IPS-NIHi7 (cell line): ENCODE measurements at regions not wholly inside any gene's neighbourhood (a gene's known extent, or its start where the extent isn't known, plus 50 kb on each side); places are given as distances from the start of the nearest gene placed in this dataset.
"Not testable (repeated sequence)": the region's sequence is repeated elsewhere in the genome, so short reads cannot be mapped to it uniquely, and the experiment has no call there.

ENCODE experiments used
- DNase-seq: peaks from one replicate; pipeline ENCODE4 v3.0.0; 2012; ENCODE audit warnings: mixed read lengths; ENCODE audit errors: extremely low spot score

DNA sequence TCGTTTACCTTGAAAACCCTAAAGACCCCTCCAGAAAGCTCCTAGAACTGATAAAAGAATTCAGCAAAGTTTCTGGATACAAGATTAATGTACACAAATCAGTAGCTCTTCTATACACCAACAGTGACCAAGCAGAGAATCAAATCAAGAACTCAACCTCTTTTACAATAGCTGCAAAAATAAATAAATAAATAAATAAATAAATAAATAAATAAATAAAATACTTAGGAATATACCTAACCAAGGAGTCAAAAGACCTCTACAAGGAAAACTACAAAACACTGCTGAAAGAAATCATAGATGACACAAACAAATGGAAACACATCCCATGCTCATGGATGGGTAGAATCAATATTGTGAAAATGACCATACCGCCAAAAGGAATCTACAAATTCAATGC is 186.8 kb upstream of the EOLA2 start:
- DNase-seq, result not testable (repeated sequence)

DNA sequence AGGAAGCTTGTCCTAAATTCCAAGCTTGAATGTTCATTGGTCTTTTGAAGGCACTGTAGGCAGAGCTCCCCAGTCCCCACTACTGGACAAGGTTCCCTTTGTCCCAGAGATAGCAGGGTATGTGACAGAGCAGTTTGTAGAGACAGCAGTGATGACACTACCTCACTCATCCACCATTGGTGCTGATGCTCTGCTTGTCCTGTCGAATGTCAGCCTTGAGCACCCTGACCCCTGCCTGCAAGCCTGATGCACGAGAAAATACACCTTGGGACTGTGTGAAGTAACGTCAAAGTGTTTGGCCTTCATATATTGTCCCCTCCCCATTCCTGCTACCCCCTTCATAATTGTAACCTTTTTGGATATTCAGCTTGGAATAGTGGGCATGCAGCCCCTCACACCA is 188.9 kb upstream of the EOLA2 start:
- no peak for DNase-seq

DNA sequence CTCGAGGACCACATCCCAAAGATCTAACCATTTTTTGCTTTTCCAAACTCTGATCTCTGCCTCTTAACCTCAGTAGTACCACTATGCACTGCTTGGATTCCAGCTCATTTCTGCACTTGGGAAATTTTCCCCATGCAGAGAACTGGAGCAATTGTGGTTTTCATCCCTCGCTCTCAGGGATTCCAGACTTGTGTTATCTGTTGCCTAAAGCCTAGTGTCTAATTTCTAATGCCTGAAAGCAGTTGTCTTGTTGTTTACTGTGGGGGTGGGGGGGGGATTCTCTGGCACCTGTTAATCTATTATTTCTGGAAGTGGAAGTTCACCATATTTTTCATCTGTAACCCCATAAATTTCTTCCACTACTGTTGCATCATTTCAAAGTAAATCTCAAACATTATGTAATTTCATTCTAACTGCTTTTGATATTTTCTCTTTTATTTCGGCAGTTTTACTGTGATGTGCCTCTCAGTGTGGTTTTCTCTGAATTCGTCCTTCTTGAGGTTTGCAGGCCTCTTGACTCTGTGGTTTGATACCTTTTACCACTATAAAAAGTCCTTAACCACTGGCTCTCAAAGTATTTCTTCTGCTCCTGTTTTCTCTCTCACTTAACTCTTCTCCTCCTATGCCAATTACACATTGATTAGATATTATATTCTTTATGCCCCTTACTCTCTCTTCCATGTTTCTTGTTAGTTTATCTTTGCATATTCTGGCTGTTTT is 205.6 kb upstream of the EOLA2 start:
- no peak for DNase-seq

DNA sequence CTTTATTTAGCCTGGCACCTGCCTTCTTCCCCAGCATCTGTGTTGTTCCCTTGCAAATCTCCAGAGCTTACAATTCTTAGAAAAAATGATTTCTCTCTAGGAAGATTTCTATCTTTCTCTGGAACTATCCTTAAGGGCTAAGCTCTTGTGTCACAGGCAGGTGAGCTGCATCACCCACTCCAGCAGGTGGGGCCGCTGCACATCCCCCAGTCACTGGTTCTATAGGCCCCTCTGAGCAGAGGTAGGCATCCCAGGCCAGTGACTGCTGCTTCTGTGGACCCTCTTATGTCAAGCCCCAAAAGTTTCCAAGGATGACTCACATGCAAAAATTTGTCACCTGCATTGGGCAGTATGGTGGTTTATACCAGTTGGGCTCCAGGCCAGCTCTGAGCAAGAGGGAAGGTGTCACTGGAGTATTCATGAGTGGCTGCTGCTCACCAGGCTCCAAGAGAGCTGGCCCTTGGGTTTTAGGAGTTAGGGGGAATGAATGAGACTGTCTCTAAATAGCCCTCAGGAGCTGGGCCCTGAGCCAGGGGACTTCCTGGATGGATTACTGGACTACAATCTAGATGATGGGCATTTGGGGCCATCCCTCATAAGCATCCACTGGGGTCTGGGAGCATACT is 208.1 kb upstream of the EOLA2 start:
- DNase-seq, result no peak

DNA sequence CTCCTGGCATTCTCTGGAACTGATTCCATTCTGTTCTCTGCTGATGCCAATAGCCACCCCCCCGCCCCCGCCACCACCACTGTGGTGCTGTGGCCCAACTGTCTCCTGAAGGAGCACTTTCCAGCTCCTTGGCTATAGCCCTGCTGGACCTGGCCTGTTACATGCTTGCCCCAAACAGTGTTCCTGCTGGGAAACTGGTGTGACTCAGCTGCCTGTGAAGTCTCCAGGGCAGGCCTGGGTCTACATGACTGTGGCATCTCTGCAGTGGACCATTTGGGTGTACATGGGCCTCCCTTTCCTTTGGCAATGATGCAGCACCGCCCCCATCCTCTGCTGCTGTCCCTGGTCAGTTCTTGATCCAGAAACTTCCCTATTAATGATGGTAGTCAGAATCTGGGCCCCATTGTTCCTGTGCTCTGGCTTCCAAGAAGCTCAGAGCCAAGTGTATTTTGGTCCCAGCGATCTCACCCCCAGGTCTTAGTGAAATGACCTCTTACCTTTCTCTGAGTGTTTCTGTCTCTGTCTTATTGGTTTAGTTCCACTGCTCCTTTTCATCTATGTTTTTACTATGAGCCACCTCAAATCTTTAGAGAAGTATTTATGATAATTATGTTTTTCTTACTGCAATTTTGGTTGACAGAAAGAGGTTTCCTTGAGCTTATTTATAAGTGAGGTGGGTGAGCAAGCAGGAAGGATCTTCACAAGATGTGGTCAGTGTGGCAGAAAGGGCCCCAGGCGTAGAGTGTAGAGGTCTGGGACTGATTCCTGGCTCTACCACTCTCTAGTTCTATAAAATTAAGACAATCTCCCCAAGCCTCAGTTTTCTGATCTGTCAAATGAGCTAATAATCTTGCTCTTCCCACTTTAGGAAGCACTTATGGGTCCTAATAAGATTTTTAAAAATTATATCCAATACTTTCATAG is 210.7 kb upstream of the EOLA2 start:
- peak; percentile 2 for DNase-seq

DNA sequence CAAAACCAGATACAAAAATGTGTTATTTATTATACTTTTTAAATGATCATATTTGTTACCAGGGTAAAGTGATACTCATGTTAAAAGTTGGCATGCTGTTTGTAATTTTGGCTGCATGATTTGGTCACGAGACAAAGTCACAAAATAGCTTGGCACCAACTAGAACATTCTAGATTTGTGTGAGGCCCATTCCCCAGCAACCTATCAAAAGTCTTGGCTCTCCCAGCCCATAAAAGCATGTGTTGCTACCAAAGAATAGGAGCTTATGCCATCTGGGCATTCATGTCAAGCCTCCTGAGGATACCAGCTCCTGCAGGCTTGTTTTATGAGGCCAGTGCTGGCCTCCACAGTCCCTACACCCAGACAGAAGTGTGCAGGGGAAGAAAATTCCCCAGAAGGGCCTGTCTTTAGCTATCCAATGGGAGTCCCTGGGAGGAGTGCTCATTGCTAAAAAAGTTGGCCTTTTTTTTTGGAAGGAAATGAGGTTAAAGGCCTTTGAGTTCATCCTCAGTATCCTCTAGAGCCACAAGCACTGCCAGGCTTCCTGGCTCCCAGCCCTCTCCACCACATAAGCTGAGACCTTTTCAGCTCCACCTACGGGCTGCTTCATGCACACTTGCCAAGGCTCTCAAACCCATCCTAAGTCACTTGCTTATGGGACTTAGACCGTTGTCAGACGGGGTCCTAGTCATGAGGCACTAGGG is 211.9 kb upstream of the EOLA2 start:
- DNase-seq, result no peak

DNA sequence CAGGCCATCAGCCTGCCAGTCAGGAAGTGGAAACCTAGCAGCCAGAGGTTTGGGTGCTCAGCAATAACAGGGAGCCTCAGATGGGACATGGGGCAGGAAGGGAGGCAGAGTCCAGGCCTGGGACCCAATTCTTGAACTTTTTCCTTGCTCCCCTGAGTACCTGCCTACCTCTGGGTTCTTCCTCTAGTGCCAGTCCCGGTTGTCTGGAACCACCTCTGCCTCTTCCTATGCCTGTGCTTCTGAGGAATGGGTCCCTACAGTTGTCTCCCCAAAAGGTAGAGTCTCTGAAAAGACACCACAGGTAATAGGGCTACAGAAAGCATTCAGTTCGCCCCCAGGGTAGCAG is 212.4 kb upstream of the MAMLD1 start:
- DNase-seq, result no peak

DNA sequence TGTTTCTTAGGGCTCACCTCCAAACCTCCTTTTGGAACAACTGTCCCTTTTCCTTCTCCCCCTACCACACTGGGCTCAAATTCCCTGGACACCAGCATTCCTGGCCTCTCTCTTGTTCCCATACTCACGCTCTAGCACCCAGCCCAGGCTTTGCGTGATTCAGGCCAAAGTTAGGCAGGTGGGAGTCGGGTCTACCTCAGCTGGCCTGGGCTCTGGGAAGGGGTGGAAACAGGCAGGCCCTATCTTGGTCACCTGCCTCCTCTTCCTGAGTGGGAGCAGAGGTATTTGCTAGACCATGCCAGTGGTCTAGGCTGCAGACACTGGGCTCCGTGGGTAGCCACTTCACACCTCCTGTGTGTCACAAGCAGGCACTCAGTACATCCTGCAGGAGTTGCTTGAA is 211.1 kb upstream of the MAMLD1 start:
- DNase-seq, result no peak

DNA sequence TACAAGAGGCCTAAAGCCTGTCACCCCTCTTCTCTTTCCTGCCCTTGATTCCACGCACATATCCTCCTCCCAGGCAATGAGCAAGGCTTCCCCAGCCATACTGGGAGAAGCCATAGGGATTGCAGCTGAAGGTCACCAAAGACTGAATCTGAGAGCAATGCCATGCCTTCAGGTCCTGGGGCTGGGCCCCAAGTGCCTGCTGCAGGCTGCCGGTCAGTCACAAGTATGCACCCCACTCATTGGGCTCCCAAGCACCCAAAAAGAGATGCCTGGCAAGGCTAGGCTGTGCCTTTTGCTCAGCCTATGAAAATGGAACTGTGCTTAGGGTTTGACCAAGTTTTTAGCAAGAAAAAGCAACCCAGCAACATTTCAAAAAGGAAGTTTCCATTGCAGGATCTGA is 210.6 kb upstream of the MAMLD1 start:
- no peak for DNase-seq

DNA sequence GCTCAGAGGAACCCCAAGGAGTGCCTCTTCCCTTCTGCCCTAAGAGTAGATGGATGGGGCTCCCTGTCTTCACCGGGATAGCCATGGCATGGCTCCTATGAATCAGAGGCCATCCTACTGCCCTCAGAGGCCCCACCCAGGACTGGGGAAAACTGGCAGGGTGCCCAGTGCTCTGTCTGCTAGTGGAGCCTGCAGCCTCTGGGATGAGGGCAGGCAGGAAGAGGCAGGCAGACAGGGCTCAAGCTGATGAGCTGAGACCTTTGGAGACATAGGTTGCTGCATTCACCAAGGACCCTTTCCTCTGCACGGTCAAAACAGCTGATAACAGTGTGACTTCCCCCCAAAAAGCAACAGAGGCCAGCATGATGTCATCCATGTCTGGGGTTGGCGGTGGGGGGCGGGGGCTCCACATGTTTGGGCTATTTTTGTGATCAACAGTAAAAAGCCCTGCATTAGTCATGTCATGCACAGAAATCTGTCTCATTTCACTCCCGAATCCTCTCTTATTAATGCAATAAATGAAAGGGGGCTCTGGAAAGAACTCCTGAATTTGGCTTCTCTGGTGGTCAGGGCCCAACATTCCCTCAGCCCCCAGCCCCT is 207.6 kb upstream of the MAMLD1 start:
- no peak for DNase-seq

DNA sequence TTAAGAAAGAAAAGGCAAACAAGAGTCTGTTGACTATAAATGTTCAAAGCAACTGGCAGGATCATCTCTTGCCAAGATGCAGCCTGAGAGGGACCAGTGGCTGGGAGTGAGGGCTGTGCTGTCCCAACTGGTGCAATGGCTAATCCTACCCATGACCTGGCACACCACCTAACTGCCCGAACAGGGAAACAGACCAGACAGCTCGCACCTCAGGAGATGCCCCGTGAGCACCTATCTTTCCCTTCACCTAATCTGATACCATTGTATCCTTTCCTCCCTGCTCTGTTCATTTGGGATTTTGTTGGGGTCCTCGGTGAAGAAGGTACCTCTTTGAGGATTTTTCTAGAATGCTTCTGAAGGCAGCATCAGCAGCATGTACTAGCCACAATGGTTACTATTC is 206.5 kb upstream of the MAMLD1 start:
- DNase-seq, result no peak

DNA sequence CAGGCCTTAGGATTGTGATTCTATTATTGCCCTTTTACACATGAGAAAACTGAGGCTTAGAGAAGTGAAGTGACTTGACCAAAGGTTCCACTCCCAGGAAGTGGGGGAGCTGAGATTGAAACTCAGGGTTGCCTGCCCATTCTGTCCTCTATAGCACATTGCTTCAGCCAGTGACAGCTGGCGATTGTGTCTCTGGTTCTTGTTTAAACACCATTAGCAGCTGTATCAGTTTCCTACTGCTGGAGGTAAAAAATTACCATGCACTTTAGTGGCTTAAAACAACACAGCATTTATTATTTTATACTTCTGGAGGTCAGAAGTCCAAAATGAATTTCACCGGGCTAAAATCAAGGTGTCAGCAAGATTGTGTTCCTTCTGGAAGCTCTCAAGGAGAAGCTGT is 205.8 kb upstream of the MAMLD1 start:
- no peak for DNase-seq

DNA sequence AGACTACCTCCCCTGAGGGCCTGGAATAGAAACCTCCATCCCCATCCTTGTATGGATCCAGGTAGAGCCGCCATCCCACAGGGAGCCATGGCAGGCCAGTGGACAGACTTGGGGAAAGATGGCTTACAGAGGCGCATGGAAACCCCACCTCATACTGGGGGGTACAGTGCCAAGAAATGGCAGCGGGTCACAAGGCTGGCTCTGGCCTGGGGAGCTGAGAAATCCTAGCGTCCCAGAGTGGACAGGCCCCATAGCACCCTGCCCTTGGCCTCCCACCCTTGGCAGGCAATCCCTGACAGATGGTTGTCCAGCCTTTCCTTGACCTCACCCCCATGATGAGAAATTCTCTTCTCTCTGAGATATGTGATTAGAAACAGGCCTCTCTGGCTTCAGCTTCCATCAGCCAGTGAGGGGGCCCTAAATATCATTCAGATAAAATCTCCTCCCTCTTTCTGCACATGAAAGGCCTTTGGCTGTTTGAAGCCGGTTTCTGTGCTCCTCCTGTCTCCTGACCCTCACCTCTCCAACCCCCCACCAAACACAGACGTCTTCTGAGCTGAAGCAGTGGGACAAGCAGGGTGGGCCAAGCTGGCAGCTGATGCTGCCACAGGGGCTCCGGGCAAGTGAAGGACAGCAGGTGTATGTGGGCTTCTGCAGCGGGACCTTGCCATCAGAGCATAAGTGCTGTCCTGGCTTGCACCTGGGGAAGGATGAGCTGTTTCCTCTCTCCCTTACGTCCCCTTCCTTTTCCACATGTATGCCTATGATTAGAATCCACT is 204.4 kb upstream of the MAMLD1 start:
- DNase-seq, result peak; percentile 2

DNA sequence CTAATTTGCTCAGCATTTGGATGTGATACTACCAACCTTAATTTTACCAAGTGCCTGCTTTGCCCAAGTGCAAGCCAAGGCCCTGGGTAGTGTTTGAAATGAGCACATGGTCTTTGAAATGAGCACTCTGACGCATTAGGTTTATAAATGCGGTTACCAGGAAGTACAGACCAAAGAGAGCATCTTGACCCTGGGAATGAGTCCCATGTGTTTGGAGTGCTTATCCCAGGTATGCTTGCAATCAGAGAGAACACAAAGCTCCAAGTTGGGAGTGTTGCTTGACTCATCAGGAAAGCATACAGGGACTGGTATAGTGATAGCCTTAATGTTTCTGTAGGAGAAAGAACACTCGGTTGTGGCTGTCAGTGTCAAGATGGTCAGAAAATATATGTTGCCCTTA is 203.6 kb upstream of the MAMLD1 start:
- DNase-seq, result peak; percentile 4

DNA sequence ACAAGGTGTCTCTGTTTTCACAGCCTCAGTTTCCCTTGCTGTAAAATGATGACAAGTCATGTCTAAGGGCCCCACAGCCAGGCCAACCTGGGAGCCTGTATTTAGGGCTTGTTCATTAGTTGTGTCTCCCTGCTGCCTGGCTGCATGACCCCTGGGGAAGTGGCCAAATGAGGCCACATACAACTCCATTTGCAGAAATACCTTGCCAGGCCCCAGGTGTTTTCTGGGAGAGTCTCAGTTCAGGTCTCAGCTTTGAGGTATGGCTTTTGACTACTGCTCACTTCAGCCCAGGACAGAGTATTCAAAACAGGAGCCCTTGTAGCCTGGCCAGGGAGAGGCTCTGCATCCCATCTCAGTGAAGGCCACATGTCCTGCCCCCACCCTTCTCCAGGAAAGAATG is 202.5 kb upstream of the MAMLD1 start:
- no peak for DNase-seq

DNA sequence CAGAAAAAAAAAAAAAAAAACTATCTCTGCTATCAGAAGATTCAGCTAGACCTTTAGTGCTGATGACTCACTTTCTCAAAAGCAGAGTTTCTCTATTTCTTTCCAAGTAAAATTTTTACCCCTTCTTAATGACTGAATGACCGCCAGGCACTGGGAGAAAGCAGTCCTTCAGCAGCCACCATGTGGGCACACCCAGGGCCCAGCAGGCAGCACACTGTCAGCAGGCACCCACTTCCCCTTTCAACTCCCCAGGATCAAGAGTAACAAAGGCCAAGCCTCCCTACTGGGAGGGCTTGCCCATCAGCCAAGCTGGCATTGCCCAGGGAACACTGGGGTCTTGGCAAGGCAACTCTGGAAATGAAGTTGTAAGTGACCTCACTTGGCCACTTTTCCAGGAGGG is 201.9 kb upstream of the MAMLD1 start:
- no peak for DNase-seq

DNA sequence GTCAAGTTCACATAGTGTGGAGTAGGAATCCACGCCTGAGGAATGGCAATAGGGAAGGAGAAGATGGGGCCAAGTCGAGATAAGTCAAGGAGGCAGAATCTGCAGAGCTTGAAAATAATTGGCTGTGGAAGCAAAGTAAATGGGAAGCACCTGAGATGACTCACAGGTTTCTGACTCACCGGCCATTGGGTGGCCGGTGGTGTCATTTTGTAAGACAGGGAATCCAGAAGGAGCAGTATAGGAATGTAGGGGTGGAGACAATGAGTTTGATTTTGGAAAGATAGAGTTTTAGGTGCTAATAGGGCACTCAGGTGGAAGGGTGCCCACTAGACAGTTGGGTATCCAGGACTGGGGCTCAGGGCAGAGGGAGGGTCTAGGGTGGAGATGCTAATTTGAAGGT is 201.0 kb upstream of the MAMLD1 start:
- no peak for DNase-seq

DNA sequence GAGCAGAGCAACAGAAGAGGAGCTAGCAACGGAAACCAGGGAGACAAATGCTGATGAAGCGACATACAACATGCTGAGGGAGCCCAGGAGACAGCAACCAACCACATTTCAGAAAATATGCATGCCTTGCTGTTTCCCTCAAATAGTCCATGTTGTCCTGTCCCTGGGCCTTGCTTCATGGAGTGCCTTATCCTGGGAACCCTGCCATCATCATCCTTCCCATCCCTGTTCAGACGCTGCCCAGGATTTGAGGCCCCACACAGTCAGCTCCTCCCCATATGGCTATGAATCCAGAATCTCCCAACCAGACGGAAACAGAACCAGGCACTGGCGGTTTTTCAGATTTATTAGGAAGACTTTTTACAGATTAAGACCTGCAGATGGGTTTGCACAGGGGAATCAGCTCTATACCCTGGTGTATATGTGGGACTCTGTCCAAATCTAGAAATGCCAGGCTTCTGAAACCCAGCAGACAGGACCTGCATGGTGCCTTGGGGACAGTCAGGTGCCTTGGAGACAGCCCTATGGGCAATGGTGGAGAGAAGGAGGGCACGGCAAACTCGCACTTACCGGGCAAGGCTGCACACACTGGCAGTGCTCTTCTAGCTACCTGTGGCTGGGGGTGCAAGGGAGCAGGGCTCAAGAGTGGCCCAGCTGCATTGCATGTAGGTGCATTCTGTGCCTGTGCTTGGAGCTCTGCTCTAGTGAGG is 199.7 kb upstream of the MAMLD1 start:
- DNase-seq, result no peak

DNA sequence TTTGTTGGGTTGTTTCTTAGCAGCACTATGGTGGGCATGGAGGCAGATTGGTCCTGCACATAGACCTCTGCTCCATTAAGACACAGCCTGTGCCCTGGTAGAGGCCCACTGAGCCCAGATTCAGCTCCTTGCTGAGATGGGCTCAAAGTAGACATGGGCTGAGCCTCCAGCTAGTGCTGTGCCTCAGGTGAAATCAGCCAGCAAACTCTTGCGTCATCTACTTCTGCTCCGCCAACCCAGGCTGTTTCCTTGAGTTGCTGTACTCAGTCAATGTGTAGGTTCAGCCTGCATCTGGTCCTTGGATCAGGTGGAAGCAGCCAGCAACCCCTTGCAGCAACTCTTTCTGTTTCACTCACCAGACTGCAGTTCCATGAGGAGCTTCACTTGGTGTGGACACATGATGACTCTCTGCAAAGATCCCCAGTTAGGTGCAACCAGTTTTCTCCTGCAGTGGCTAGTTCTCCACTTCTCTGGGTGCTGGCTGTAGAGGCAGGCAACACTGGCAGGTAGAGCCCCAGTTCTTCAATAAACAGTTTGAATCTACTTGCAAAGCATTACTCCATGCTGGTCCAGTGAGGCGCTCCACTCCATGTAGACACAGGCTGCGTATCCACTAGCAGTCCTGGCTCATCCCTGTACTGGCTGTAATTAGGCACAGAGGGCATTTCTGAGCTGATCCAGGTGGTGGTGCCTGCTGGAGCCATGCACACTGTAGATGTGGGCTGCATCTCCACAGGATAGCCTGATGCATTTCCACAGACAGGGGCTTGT is 199.0 kb upstream of the MAMLD1 start:
- no peak for DNase-seq
